K562 (cell line): ENCODE measurements at regions not wholly inside any gene's neighbourhood (a gene's known extent, or its start where the extent isn't known, plus 50 kb on each side); places are given as distances from the start of the nearest gene placed in this dataset.

Experiments
- ATAC-seq: fragments of 200-7000 bp; cut with Tn5 transposase; 3 replicates; pipeline ENCODE4 v1.9.1; 2020; ENCODE audit warnings: moderate library complexity
- BruUV-seq: library from RNA; stranded (reverse); fragments of 400-500 nt; replicated peaks from 2 replicates; lab custom pipeline; 2021; lab: Mats Ljungman, UMichigan
- CTCF ChIA-PET: fragments of 300-600 bp; formaldehyde crosslinking; extraction: SDS; loops from one replicate; lab custom pipeline; 2021; ENCODE audit warnings: low intra/inter-chr PET ratio; lab: Yijun Ruan, JAX
- POLR2A ChIA-PET: fragments of 300-600, 350-650 bp; sonication (Branson Sonifier 250); formaldehyde crosslinking; extraction: SDS; loops from one replicate; lab custom pipeline; 2021; ENCODE audit warnings: antibody characterized with exemption, inconsistent platforms; lab: Yijun Ruan, JAX
- DNase-seq, 4 experiments: peaks; one replicate each; pipeline versions ENCODE4 v3.0.0 to v3.0.0-alpha.2; 2011 to 2018; ENCODE audit warnings: low spot score in 3 of 4, mixed read lengths in 3 of 4; ENCODE audit errors: extremely low read depth in 1 of 4
- FAIRE-seq: peaks from 2 replicates; lab custom pipeline; 2011; peaks lifted over from hg19 to GRCh38; lab: Jason Lieb, UNC
- H2AFZ ChIP-seq: 2 replicates; pipeline ENCODE4 v1.6.0; 2011; ENCODE audit warnings: low read depth, low read length, control low read depth, inconsistent platforms
- H3K27ac ChIP-seq: fragments of 200-600 bp; 3 replicates; pipeline ENCODE4 v1.8.0; 2011; ENCODE audit warnings: low read depth, mild to moderate bottlenecking, control low read depth, inconsistent platforms, low read length, moderate library complexity, mixed read lengths; ENCODE audit errors: extremely low read depth
- H3K27me3 ChIP-seq, 2 experiments: fragments of 300-600 bp in 1 of 2; 2 replicates in 1 of 2; 3 replicates in 1 of 2; pipeline versions ENCODE4 v1.6.0 to v1.8.0; 2011; ENCODE audit warnings: inconsistent platforms in 2 of 2, low read length in 2 of 2, mild to moderate bottlenecking in 1 of 2, mixed read lengths in 1 of 2, moderate library complexity in 1 of 2; ENCODE audit not compliant: control insufficient read depth in 2 of 2, insufficient read depth in 2 of 2
- H3K36me3 ChIP-seq: fragments of 300-600 bp; 3 replicates; pipeline ENCODE4 v1.8.0; 2011; ENCODE audit warnings: mild to moderate bottlenecking, low read length, inconsistent platforms; ENCODE audit not compliant: control insufficient read depth, insufficient read depth
- H3K4me1 ChIP-seq, 2 experiments: fragments of 200-600 bp in 1 of 2; replicated peaks in 1 of 2; 2 replicates in 1 of 2; 3 replicates in 1 of 2; pipeline versions ENCODE4 v1.5.1 to v1.8.0; 2011; ENCODE audit warnings: inconsistent platforms in 2 of 2, low read length in 2 of 2, mild to moderate bottlenecking in 1 of 2, mixed read lengths in 1 of 2, moderate library complexity in 1 of 2; ENCODE audit not compliant: control insufficient read depth in 2 of 2, insufficient read depth in 2 of 2
- H3K4me2 ChIP-seq: 2 replicates; pipeline ENCODE4 v1.6.1; 2011; ENCODE audit warnings: low read length, control low read depth, inconsistent platforms, mixed read lengths; ENCODE audit not compliant: insufficient read depth
- H3K4me3 ChIP-seq: fragments of 200-600 bp; sonication (generic), shearing (Covaris generic); 2 replicates; pipeline ENCODE4 v1.5.1; 2016; ENCODE audit warnings: control low read depth, inconsistent platforms
- H3K79me2 ChIP-seq: fragments of 200-600 bp; 3 replicates; pipeline ENCODE4 v1.8.0; 2011; ENCODE audit warnings: low read length, inconsistent platforms; ENCODE audit not compliant: control insufficient read depth, insufficient read depth
- H3K9ac ChIP-seq, 2 experiments: 2 replicates each; pipeline versions ENCODE4 v1.6.0 to v1.6.1; 2011; ENCODE audit warnings: low read depth in 2 of 2, low read length in 2 of 2, control low read depth in 1 of 2, inconsistent platforms in 1 of 2, mild to moderate bottlenecking in 1 of 2, mixed read lengths in 1 of 2; ENCODE audit not compliant: insufficient read depth in 1 of 2
- H3K9me1 ChIP-seq: one replicate; pipeline ENCODE4 v1.6.0; 2011; ENCODE audit warnings: inconsistent platforms, mild to moderate bottlenecking, low read length, moderate library complexity; ENCODE audit not compliant: control insufficient read depth, insufficient read depth
- H3K9me3 ChIP-seq: replicated peaks from 2 replicates; pipeline ENCODE4 v1.5.1; 2011; ENCODE audit warnings: low read depth, low read length, inconsistent platforms; ENCODE audit not compliant: control insufficient read depth, insufficient read depth
- H4K20me1 ChIP-seq: replicated peaks from 2 replicates; pipeline ENCODE4 v1.6.1; 2011; ENCODE audit warnings: low read length, inconsistent platforms, mixed read lengths; ENCODE audit not compliant: control insufficient read depth, insufficient read depth
- DMBX1 ChIP-seq: fragments of 250-450 bp; sonication (Bioruptor Pico); IDR thresholded peaks from 2 replicates; pipeline ENCODE4 v1.8.0; 2022; ENCODE audit warnings: inconsistent platforms, mild to moderate bottlenecking, moderate library complexity, borderline replicate concordance
- DPF2 ChIP-seq: fragments of 450-650 bp; IDR thresholded peaks from 2 replicates; pipeline ENCODE4 v1.6.1; 2016
- E2F5 ChIP-seq: sonication (generic); formaldehyde crosslinking; IDR thresholded peaks from 2 replicates; pipeline ENCODE4 v1.8.0; 2022; ENCODE audit warnings: mild to moderate bottlenecking, missing genetic modification reagents
- HDAC1 ChIP-seq, 2 experiments: fragments of 450-650 bp; IDR thresholded peaks; 2 replicates each; pipeline ENCODE4 v1.6.1; 2016 to 2017; ENCODE audit warnings: inconsistent platforms in 1 of 2, mild to moderate bottlenecking in 1 of 2, moderate library complexity in 1 of 2
- LARP7 ChIP-seq: fragments of 450-650 bp; IDR thresholded peaks from 2 replicates; pipeline ENCODE4 v1.6.1; 2016
- SIRT6 ChIP-seq: IDR thresholded peaks from one replicate; pipeline ENCODE4 v1.6.1; 2012; ENCODE audit warnings: low read depth, mild to moderate bottlenecking, control low read depth, inconsistent platforms, low read length, moderate library complexity
- TBL1XR1 ChIP-seq, 2 experiments: IDR thresholded peaks; 2 replicates each; pipeline ENCODE4 v1.6.1; 2012; ENCODE audit warnings: improper control_type of control experiment in 2 of 2, low read length in 2 of 2, mild to moderate bottlenecking in 1 of 2
- YY1 ChIP-seq, 3 experiments: IDR thresholded peaks; 2 replicates each; pipeline ENCODE4 v1.6.1; 2011; ENCODE audit warnings: low read length in 2 of 3, mild to moderate bottlenecking in 2 of 3, moderate library complexity in 2 of 3, borderline replicate concordance in 1 of 3, control low read depth in 1 of 3, low read depth in 1 of 3; ENCODE audit not compliant: insufficient read depth in 3 of 3, insufficient replicate concordance in 2 of 3, control insufficient read depth in 1 of 3, insufficient read length in 1 of 3; ENCODE audit errors: extremely low read depth in 1 of 3
- ZNF785 ChIP-seq: fragments of 250-450 bp; sonication (Bioruptor Pico); IDR thresholded peaks from 2 replicates; pipeline ENCODE4 v1.4.0; 2020; ENCODE audit warnings: mild to moderate bottlenecking
- WGBS: fragments of 100-300 bp; shearing (Covaris generic); methylation state at CpG from one replicate; pipeline ENCODE4 v1.1.6; 2016; ENCODE audit warnings: low coverage, mixed read lengths; ENCODE audit not compliant: insufficient coverage; ENCODE audit errors: missing lambda C conversion rate; 5-methylcytosine and 5-hydroxymethylcytosine counted together
- in situ Hi-C: fragments of 300-500 bp; cut with MboI; formaldehyde crosslinking; loops from 4 replicates; pipeline ENCODE4 v1.15.0; 2018; ENCODE audit warnings: inconsistent platforms, mixed read lengths
- intact Hi-C: fragments of 100-400 bp; cut with micrococcal nuclease; formaldehyde crosslinking; loops from 2 replicates; pipeline ENCODE4 v1.14.2; 2022
- TF ChIP-seq, protein P1 (sequence below): fragments of 250-450 bp; sonication (Bioruptor Pico); IDR thresholded peaks from 2 replicates; pipeline ENCODE4 v1.5.0; 2021; ENCODE audit warnings: mild to moderate bottlenecking, borderline replicate concordance

DNA sequence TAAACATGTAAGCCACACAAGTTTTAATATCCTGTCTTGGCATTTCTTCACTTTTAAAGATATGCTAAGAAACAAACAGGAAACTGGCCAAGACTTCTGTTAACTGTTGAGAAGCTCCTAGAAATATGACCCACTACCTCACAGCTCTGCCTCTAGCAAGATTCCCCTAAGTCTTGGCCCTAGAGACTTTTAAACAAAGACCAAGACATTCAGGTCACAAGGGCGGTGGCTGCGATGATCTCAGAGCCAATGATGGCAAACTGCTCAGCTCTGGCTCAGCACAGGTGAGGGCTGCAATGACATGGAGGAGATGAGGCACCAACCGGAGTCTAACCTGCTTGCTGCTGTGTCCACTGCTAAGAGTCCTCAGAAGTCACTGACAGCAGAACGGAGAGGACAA is 114.8 kb downstream of the SUCLA2 start:
- FAIRE-seq (no peak), ATAC-seq (no peak), DNase-seq (no peak)
- H3K36me3 ChIP-seq: no peaks in the 10 kb centered on the region
- no peak overlapping the region for H3K4me3 ChIP-seq
- ChIA-PET CTCF (no interaction called here), POLR2A (no interaction called here)
- no peak overlapping the region for H3K27ac ChIP-seq
- H3K9me3 ChIP-seq: no peaks in the 10 kb centered on the region
- H3K79me2 ChIP-seq: no peaks in the 10 kb centered on the region
- no peaks in the 10 kb centered on the region for H4K20me1 ChIP-seq
- H3K4me1 ChIP-seq: no peaks in the 10 kb centered on the region
- H3K9ac ChIP-seq: no peak overlapping the region
- TF ChIP-seq LARP7 (no peak), DPF2 (no peak), DMBX1 (CRISPR knock-in tag) (no peak), YY1 (IDR thresholded peaks at IDR 0.05; ENCODE audit: borderline replicate concordance in 1 of 3, control insufficient read depth in 1 of 3, extremely low read depth in 1 of 3, insufficient read depth in 3 of 3, insufficient read length in 1 of 3, insufficient replicate concordance in 2 of 3, low read depth in 1 of 3, low read length in 2 of 3) (no peak), E2F5 (CRISPR knock-in tag) (no peak), ZNF785 (CRISPR knock-in tag) (no peak), HDAC1 (IDR thresholded peaks at IDR 0.05) (no peak), TBL1XR1 (IDR thresholded peaks at IDR 0.05; ENCODE audit: low read length in 2 of 2) (no peak), SIRT6 (no peak)
- TF ChIP-seq, protein P1, sequence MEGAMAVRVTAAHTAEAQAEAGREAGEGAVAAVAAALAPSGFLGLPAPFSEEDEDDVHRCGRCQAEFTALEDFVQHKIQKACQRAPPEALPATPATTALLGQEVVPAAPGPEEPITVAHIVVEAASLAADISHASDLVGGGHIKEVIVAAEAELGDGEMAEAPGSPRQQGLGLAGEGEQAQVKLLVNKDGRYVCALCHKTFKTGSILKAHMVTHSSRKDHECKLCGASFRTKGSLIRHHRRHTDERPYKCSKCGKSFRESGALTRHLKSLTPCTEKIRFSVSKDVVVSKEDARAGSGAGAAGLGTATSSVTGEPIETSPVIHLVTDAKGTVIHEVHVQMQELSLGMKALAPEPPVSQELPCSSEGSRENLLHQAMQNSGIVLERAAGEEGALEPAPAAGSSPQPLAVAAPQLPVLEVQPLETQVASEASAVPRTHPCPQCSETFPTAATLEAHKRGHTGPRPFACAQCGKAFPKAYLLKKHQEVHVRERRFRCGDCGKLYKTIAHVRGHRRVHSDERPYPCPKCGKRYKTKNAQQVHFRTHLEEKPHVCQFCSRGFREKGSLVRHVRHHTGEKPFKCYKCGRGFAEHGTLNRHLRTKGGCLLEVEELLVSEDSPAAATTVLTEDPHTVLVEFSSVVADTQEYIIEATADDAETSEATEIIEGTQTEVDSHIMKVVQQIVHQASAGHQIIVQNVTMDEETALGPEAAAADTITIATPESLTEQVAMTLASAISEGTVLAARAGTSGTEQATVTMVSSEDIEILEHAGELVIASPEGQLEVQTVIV (CRISPR knock-in tag): no peak
- H3K9me1 ChIP-seq: no peaks in the 10 kb centered on the region
- no peaks in the 10 kb centered on the region; a peak in 1 of 5 replicates for H3K27me3 ChIP-seq
- H2AFZ ChIP-seq: no peak overlapping the region
- in situ Hi-C loops: no loop called here
- H3K4me2 ChIP-seq: no peak overlapping the region
- intact Hi-C loops: no loop called here
- BruUV-seq: no TSS peak
- 4% methylated on average over 4 of the region's 4 CpGs for WGBS
